IMR-90 (cell line): ENCODE measurements at regions not wholly inside any gene's neighbourhood (a gene's known extent, or its start where the extent isn't known, plus 50 kb on each side); places are given as distances from the start of the nearest gene placed in this dataset.

Experiments used
- ATAC-seq: fragments of 200-7000 bp; cut with Tn5 transposase; 2 replicates; pipeline ENCODE4 v1.9.1; 2020; ENCODE audit warnings: low read depth, mild to moderate bottlenecking, moderate library complexity
- BruUV-seq: library from RNA; stranded (reverse); fragments of 400-500 nt; replicated peaks from 2 replicates; lab custom pipeline; 2021; lab: Mats Ljungman, UMichigan
- CTCF ChIA-PET: fragments of 300-600 bp; formaldehyde crosslinking; extraction: SDS; loops from one replicate; lab custom pipeline; 2021; ENCODE audit warnings: antibody characterized with exemption; lab: Yijun Ruan, JAX
- POLR2A ChIA-PET: fragments of 300-600 bp; sonication (Branson Sonifier 250); formaldehyde crosslinking; loops from one replicate; lab custom pipeline; 2022; ENCODE audit warnings: antibody characterized with exemption; ENCODE audit not compliant: unreplicated experiment; lab: Charles Lee
- DNase-seq: peaks from one replicate; pipeline ENCODE4 v3.0.0; 2013
- H2AFZ ChIP-seq: replicated peaks from 2 replicates; pipeline ENCODE3; 2013; ENCODE audit warnings: low read length, mild to moderate bottlenecking; ENCODE audit not compliant: poor library complexity
- H2AK5ac ChIP-seq: 2 replicates; pipeline ENCODE4 v1.6.1; 2013; ENCODE audit warnings: low read depth, low read length, inconsistent platforms
- H2AK9ac ChIP-seq: replicated peaks from 2 replicates; pipeline ENCODE3; 2013; ENCODE audit warnings: mild to moderate bottlenecking, low read depth, low read length, moderate library complexity; ENCODE audit not compliant: poor library complexity
- H2BK120ac ChIP-seq: 2 replicates; pipeline ENCODE4 v1.6.1; 2013; ENCODE audit warnings: low read depth, low read length, inconsistent platforms
- H2BK15ac ChIP-seq: 3 replicates; pipeline ENCODE4 v1.6.1; 2013; ENCODE audit warnings: low read depth, low read length, inconsistent platforms
- H2BK20ac ChIP-seq: 2 replicates; pipeline ENCODE4 v1.6.1; 2013; ENCODE audit warnings: low read depth, mild to moderate bottlenecking, inconsistent platforms, low read length, moderate library complexity
- H2BK5ac ChIP-seq: 2 replicates; pipeline ENCODE4 v1.6.1; 2013; ENCODE audit warnings: mild to moderate bottlenecking, low read depth, low read length, inconsistent platforms; ENCODE audit not compliant: poor library complexity, severe bottlenecking
- H3K14ac ChIP-seq: replicated peaks from 2 replicates; pipeline ENCODE4 v1.6.1; 2013; ENCODE audit warnings: low read depth, low read length, inconsistent platforms
- H3K18ac ChIP-seq: 2 replicates; pipeline ENCODE4 v1.6.1; 2013; ENCODE audit warnings: low read depth, low read length, control low read depth
- H3K23ac ChIP-seq: 2 replicates; pipeline ENCODE4 v1.6.1; 2013; ENCODE audit warnings: low read depth, low read length, inconsistent platforms
- H3K27ac ChIP-seq: 2 replicates; pipeline ENCODE4 v1.5.1; 2013; ENCODE audit warnings: mild to moderate bottlenecking, control low read depth, low read length; ENCODE audit not compliant: insufficient read depth
- H3K27me3 ChIP-seq: 2 replicates; pipeline ENCODE4 v1.6.1; 2013; ENCODE audit warnings: low read length; ENCODE audit not compliant: control insufficient read depth, insufficient read depth
- H3K36me3 ChIP-seq: 2 replicates; pipeline ENCODE4 v1.6.1; 2013; ENCODE audit warnings: low read length, mixed read lengths; ENCODE audit not compliant: control insufficient read depth, insufficient read depth
- H3K4ac ChIP-seq: 2 replicates; pipeline ENCODE4 v1.6.1; 2013; ENCODE audit warnings: low read depth, low read length, inconsistent platforms
- H3K4me1 ChIP-seq: 2 replicates; pipeline ENCODE4 v1.6.1; 2013; ENCODE audit warnings: low read length, mixed read lengths; ENCODE audit not compliant: control insufficient read depth, insufficient read depth
- H3K4me2 ChIP-seq: 2 replicates; pipeline ENCODE4 v1.6.1; 2013; ENCODE audit warnings: low read depth, mild to moderate bottlenecking, control low read depth, low read length, moderate library complexity
- H3K4me3 ChIP-seq: 2 replicates; pipeline ENCODE4 v1.5.1; 2013; ENCODE audit warnings: low read depth, mild to moderate bottlenecking, control low read depth, low read length, moderate library complexity; ENCODE audit not compliant: insufficient read depth
- H3K56ac ChIP-seq: 2 replicates; pipeline ENCODE4 v1.6.1; 2013; ENCODE audit warnings: low read length, inconsistent platforms; ENCODE audit not compliant: insufficient read depth; ENCODE audit errors: extremely low read depth
- H3K79me1 ChIP-seq, 2 experiments: 2 replicates each; pipeline ENCODE4 v1.6.1; 2013; ENCODE audit warnings: low read length in 2 of 2, inconsistent platforms in 1 of 2, low read depth in 1 of 2
- H3K9ac ChIP-seq: 2 replicates; pipeline ENCODE4 v1.6.1; 2013; ENCODE audit warnings: low read depth, low read length, control low read depth
- H3K9me1 ChIP-seq: 2 replicates; pipeline ENCODE4 v1.6.1; 2013; ENCODE audit warnings: low read length, inconsistent platforms; ENCODE audit not compliant: insufficient read depth
- H3K9me3 ChIP-seq: 2 replicates; pipeline ENCODE4 v1.6.1; 2013; ENCODE audit warnings: low read length; ENCODE audit not compliant: control insufficient read depth, insufficient read depth
- H4K20me1 ChIP-seq: 2 replicates; pipeline ENCODE4 v1.6.1; 2013; ENCODE audit warnings: low read length, inconsistent platforms; ENCODE audit not compliant: insufficient read depth
- H4K5ac ChIP-seq: 2 replicates; pipeline ENCODE4 v1.6.1; 2013; ENCODE audit warnings: mild to moderate bottlenecking, low read depth, low read length, control low read depth
- H4K8ac ChIP-seq, 2 experiments: 2 replicates each; pipeline ENCODE4 v1.6.1; 2013; ENCODE audit warnings: low read depth in 2 of 2, low read length in 2 of 2, control low read depth in 1 of 2, inconsistent platforms in 1 of 2
- H4K91ac ChIP-seq: 2 replicates; pipeline ENCODE4 v1.6.1; 2013; ENCODE audit warnings: low read depth, low read length, inconsistent platforms; ENCODE audit not compliant: insufficient read depth
- CEBPB ChIP-seq: IDR thresholded peaks from 2 replicates; pipeline ENCODE4 v1.6.1; 2012; ENCODE audit warnings: low read depth, low read length, improper control_type of control experiment
- RCOR1 ChIP-seq: IDR thresholded peaks from 2 replicates; pipeline ENCODE4 v1.6.1; 2012; ENCODE audit warnings: mild to moderate bottlenecking, low read length, improper control_type of control experiment; ENCODE audit not compliant: insufficient replicate concordance
- SMC3 ChIP-seq: fragments of 150-350 bp; IDR thresholded peaks from 2 replicates; pipeline ENCODE4 v1.6.1; 2016; ENCODE audit warnings: low read depth, mild to moderate bottlenecking, antibody characterized with exemption, low read length, moderate library complexity
- WGBS, 2 experiments: methylation state at CpG; one replicate each; pipeline versions ENCODE4 v1.1.5 to v1.1.7; 2013; ENCODE audit warnings: missing lambda C conversion rate in 2 of 2; ENCODE audit not compliant: insufficient read length in 1 of 2; ENCODE audit errors: extremely low coverage in 2 of 2; 5-methylcytosine and 5-hydroxymethylcytosine counted together
- dilution Hi-C: fragments of 300-500 bp; cut with HindIII; formaldehyde crosslinking; loops from one replicate; pipeline ENCODE4 v1.14.3; 2018; ENCODE audit warnings: low sequenced_read_pairs; ENCODE audit not compliant: unreplicated experiment
- in situ Hi-C: fragments of 300-500 bp; cut with MboI; formaldehyde crosslinking; loops from 3 replicates; pipeline ENCODE4 v1.14.3; 2019; ENCODE audit warnings: low sequenced_read_pairs, inconsistent platforms, mixed read lengths
- intact Hi-C: fragments of 100-400 bp; cut with micrococcal nuclease; formaldehyde crosslinking; loops from 2 replicates; pipeline ENCODE4 v1.10.0; 2022
- TF ChIP-seq, protein P1 (sequence below): conservative IDR thresholded peaks from 2 replicates; pipeline ENCODE4 v1.5.1; 2012; ENCODE audit warnings: mild to moderate bottlenecking, low read depth, low read length, improper control_type of control experiment

DNA sequence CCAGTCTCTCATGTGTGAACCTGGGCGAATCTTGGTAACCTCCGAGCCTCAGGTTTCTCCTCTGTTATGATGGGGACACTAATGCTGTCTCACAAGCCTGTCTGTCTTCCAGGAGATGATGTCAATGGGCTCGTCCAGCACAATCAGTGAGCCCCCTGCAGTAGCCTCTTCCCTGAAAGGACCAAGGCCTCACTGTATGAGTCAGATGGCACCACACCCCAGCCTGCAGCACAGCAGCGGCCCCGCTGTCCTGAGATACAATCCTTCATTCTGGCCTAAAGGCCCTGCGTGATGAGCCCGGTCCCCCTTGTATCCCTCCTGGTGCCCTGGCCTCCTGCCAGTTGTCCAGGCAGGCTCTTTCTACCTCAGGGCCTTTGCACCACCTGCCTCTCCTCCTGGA lies 234.4 kb downstream of the IRF8 start:
- H3K9me1 ChIP-seq, result no peaks in the 10 kb centered on the region; the same call in 1 of the 2 replicates
- H3K56ac ChIP-seq, result no peak overlapping the region
- H3K4me3 ChIP-seq, result no peak overlapping the region
- no peaks in the 10 kb centered on the region for H3K36me3 ChIP-seq
- no peak overlapping the region for H3K4me2 ChIP-seq
- 100% methylated on average over 2 of the region's 7 CpGs; no CpG with 5 or more reads in 1 of the 2 experiments for WGBS, 2 experiments
- no peak overlapping the region for H2BK5ac ChIP-seq
- BruUV-seq, result no TSS peak
- H3K4ac ChIP-seq, result no peak overlapping the region
- H2AK9ac ChIP-seq, result no peak overlapping the region
- dilution Hi-C loops, result no loop called here
- no peak overlapping the region for H3K23ac ChIP-seq
- H3K79me1 ChIP-seq, result no peaks in the 10 kb centered on the region
- no peak overlapping the region for H3K27ac ChIP-seq
- H2BK20ac ChIP-seq, result no peak overlapping the region
- no peak overlapping the region for H4K8ac ChIP-seq
- no peak overlapping the region for H3K14ac ChIP-seq
- H2BK15ac ChIP-seq, result no peak overlapping the region
- ChIA-PET CTCF (no interaction called here), POLR2A (no interaction called here)
- H4K5ac ChIP-seq, result no peak overlapping the region
- H2AK5ac ChIP-seq, result no peak overlapping the region
- TF ChIP-seq, protein P1, sequence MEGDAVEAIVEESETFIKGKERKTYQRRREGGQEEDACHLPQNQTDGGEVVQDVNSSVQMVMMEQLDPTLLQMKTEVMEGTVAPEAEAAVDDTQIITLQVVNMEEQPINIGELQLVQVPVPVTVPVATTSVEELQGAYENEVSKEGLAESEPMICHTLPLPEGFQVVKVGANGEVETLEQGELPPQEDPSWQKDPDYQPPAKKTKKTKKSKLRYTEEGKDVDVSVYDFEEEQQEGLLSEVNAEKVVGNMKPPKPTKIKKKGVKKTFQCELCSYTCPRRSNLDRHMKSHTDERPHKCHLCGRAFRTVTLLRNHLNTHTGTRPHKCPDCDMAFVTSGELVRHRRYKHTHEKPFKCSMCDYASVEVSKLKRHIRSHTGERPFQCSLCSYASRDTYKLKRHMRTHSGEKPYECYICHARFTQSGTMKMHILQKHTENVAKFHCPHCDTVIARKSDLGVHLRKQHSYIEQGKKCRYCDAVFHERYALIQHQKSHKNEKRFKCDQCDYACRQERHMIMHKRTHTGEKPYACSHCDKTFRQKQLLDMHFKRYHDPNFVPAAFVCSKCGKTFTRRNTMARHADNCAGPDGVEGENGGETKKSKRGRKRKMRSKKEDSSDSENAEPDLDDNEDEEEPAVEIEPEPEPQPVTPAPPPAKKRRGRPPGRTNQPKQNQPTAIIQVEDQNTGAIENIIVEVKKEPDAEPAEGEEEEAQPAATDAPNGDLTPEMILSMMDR, result no peak
- no peak for TF ChIP-seq SMC3
- TF ChIP-seq CEBPB, result no peak
- TF ChIP-seq RCOR1, result no peak
- ATAC-seq, result no peak
- no peak overlapping the region for H3K9ac ChIP-seq
- H3K4me1 ChIP-seq, result peaks cover 5% of the 10 kb centered on the region
- no peak for DNase-seq
- in situ Hi-C loops, result no loop called here
- H3K9me3 ChIP-seq, result peaks cover 5% of the 10 kb centered on the region
- intact Hi-C loops, result no loop called here
- no peaks in the 10 kb centered on the region for H4K20me1 ChIP-seq
- H4K91ac ChIP-seq, result no peak overlapping the region
- H2BK120ac ChIP-seq, result no peak overlapping the region
- no peak overlapping the region for H2AFZ ChIP-seq
- no peaks in the 10 kb centered on the region for H3K27me3 ChIP-seq
- no peak overlapping the region for H3K18ac ChIP-seq
